ENCODE measurements at regions not wholly inside any gene's neighbourhood (a gene's known extent, or its start where the extent isn't known, plus 50 kb on each side); places are given as distances from the start of the nearest gene placed in this dataset.

- Histone ChIP-seq H3K9me3 (ENCODE audit: control insufficient read depth, low read length) (no peaks in the 10 kb centered on the region), H3K4me3 (ENCODE audit: low read length) (no peak overlapping the region), H3K27ac (ENCODE audit: low read length) (no peak overlapping the region), H3K27me3 (ENCODE audit: control insufficient read depth, insufficient read depth) (no peaks in the 10 kb centered on the region), H3K4me1 (ENCODE audit: control insufficient read depth, insufficient read depth, low read length) (no peaks in the 10 kb centered on the region)
- intact Hi-C loops (cut with DNase I), result no loop called here
- WGBS, result 74% methylated on average over 2 of the region's 2 CpGs
- DNase-seq, result no peak
- no peak for ATAC-seq
Observed at GRCh38 chrX:147693511-147693910, 218.2 kb upstream of the FMR1 start.

- WGBS, result 26% methylated on average over 2 of the region's 2 CpGs
- H3K4me1 ChIP-seq (ENCODE audit: control insufficient read depth, insufficient read depth, low read length), result no peaks in the 10 kb centered on the region
- H3K27ac ChIP-seq (ENCODE audit: low read length), result no peak overlapping the region
- H3K9me3 ChIP-seq (ENCODE audit: control insufficient read depth, low read length), result no peaks in the 10 kb centered on the region
- DNase-seq (no peak), ATAC-seq (no peak)
- intact Hi-C loops (cut with DNase I), result no loop called here
- no peaks in the 10 kb centered on the region for H3K27me3 ChIP-seq (ENCODE audit: control insufficient read depth, insufficient read depth)
- H3K4me3 ChIP-seq (ENCODE audit: low read length), result no peak overlapping the region
Observed at GRCh38 chrX:147699061-147699460, 212.7 kb upstream of the FMR1 start.

- no peaks in the 10 kb centered on the region for H3K27me3 ChIP-seq (ENCODE audit: control insufficient read depth, insufficient read depth)
- ATAC-seq, result no peak
Observed at GRCh38 chrX:147710301-147710700, 201.4 kb upstream of the FMR1 start.

GRCh38 chrX:147733369-147733768, 178.3 kb upstream of the FMR1 start:
- ATAC-seq, result no peak
- 85% methylated on average over 2 of the region's 2 CpGs for WGBS
- Histone ChIP-seq H3K9me3 (ENCODE audit: control insufficient read depth, low read length) (no peaks in the 10 kb centered on the region), H3K4me1 (ENCODE audit: control insufficient read depth, insufficient read depth, low read length) (no peaks in the 10 kb centered on the region), H3K27ac (ENCODE audit: low read length) (no peak overlapping the region), H3K27me3 (ENCODE audit: control insufficient read depth, insufficient read depth) (no peaks in the 10 kb centered on the region), H3K4me3 (ENCODE audit: low read length) (no peak overlapping the region)
- intact Hi-C loops (cut with DNase I), result loop anchor here in 1 of 4 donors (10.0 kb wide), 1 partner anchor 59 kb away; no protein-coding TSS in a partner anchor
- DNase-seq, result no peak

More at GRCh38 chrX:147710301-147710700, 201.4 kb upstream of the FMR1 start:
- no peak overlapping the region for H3K4me3 ChIP-seq (ENCODE audit: low read length)
- no peaks in the 10 kb centered on the region for H3K9me3 ChIP-seq (ENCODE audit: control insufficient read depth, low read length)
- DNase-seq, result no peak
- WGBS, result 45% methylated on average over 2 of the region's 2 CpGs
- no peak overlapping the region for H3K27ac ChIP-seq (ENCODE audit: low read length)
- no peaks in the 10 kb centered on the region for H3K4me1 ChIP-seq (ENCODE audit: control insufficient read depth, insufficient read depth, low read length)
- intact Hi-C loops (cut with DNase I), result no loop called here

DNA sequence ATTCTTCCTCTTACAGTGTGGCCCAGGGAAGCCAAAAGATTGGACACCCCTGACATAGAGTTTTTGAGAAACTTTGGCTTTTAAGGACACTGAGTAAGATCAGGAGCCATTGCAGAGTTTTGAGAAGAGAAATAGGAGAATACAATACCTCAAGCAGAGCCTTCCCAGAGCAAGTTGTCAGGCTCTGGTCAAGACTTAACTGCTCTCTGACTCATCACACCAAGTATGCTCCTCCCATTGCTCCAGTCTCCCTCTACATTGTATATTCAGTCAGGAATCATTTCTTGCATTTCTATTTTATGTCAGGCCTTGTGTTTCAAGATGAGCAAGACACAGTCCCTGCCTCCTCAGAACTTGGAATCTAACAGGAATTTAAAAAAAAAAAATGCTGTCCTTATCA, 176.4 kb upstream of the FMR1 start:
- no peak for DNase-seq
- no peaks in the 10 kb centered on the region for H3K4me1 ChIP-seq (ENCODE audit: control insufficient read depth, insufficient read depth, low read length)
- H3K27me3 ChIP-seq (ENCODE audit: control insufficient read depth, insufficient read depth), result no peaks in the 10 kb centered on the region
- ATAC-seq, result no peak
- H3K27ac ChIP-seq (ENCODE audit: low read length), result no peak overlapping the region
- intact Hi-C loops (cut with DNase I), result loop anchor here in 1 of 4 donors (10.0 kb wide), 1 partner anchor 61 kb away; no protein-coding TSS in a partner anchor
- no peak overlapping the region for H3K4me3 ChIP-seq (ENCODE audit: low read length)
- no peaks in the 10 kb centered on the region for H3K9me3 ChIP-seq (ENCODE audit: control insufficient read depth, low read length)

DNA sequence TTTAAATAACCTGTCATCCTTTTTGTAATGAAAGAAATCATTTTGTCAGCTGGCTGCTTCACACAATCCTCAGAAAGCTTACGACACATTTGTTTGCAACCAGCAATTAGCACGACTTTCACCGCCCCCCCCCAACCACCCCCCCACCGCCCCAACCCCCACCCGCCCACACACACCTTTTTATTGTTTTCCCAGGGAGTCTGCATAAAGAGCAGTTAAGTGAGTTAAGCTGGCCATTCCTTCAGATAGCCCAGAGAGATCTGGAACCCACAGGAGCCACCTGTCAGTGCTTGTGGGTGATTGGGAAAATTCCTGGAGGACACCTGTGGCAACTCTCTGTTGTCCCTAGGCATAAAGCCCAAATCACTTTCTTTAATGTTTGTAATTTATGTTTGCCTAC, 175.7 kb upstream of the FMR1 start:
- DNase-seq, result no peak
- intact Hi-C loops (cut with DNase I), result loop anchor here in 1 of 4 donors (10.0 kb wide), 1 partner anchor 61 kb away; no protein-coding TSS in a partner anchor
- Histone ChIP-seq H3K27ac (ENCODE audit: low read length) (no peak overlapping the region), H3K9me3 (ENCODE audit: control insufficient read depth, low read length) (no peaks in the 10 kb centered on the region), H3K4me1 (ENCODE audit: control insufficient read depth, insufficient read depth, low read length) (no peaks in the 10 kb centered on the region), H3K4me3 (ENCODE audit: low read length) (no peak overlapping the region), H3K27me3 (ENCODE audit: control insufficient read depth, insufficient read depth) (no peaks in the 10 kb centered on the region)
- no peak for ATAC-seq
- 34% methylated on average over 5 of the region's 5 CpGs for WGBS

DNA sequence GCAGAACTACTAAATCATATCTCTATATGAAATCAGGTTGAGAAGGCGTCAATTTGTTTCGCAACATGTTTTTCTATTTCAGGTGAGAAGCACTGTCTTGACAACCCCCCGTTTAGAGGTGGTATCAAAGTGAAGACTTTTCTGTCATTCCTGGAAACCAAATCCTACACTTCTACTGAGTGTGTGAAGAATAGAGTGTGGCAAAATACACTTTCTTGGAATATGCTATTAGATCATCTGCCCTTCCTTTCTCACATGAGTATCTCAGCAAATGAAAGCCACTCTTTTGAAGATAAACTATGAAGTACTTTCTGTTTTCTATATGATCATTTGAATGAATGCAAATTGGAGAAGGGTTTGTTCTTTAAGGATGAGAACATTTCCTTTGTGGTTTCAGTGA, 174.0 kb upstream of the FMR1 start:
- no peak for ATAC-seq
- intact Hi-C loops (cut with DNase I), result loop anchor here in 1 of 4 donors (10.0 kb wide), 1 partner anchor 63 kb away; no protein-coding TSS in a partner anchor
- 71% methylated on average over 3 of the region's 3 CpGs for WGBS
- H3K27ac ChIP-seq (ENCODE audit: low read length), result no peak overlapping the region
- no peak overlapping the region for H3K4me3 ChIP-seq (ENCODE audit: low read length)
- H3K9me3 ChIP-seq (ENCODE audit: control insufficient read depth, low read length), result no peaks in the 10 kb centered on the region
- no peak for DNase-seq
- H3K4me1 ChIP-seq (ENCODE audit: control insufficient read depth, insufficient read depth, low read length), result no peaks in the 10 kb centered on the region
- no peaks in the 10 kb centered on the region for H3K27me3 ChIP-seq (ENCODE audit: control insufficient read depth, insufficient read depth)

- H3K4me3 ChIP-seq (ENCODE audit: low read length), result no peak overlapping the region
- H3K9me3 ChIP-seq (ENCODE audit: control insufficient read depth, low read length), result no peaks in the 10 kb centered on the region
- WGBS, result 40% methylated on average over 3 of the region's 3 CpGs
- DNase-seq (no peak), ATAC-seq (no peak)
- no peaks in the 10 kb centered on the region for H3K27me3 ChIP-seq (ENCODE audit: control insufficient read depth, insufficient read depth)
- no peaks in the 10 kb centered on the region for H3K4me1 ChIP-seq (ENCODE audit: control insufficient read depth, insufficient read depth, low read length)
- intact Hi-C loops (cut with DNase I), result loop anchor here in 1 of 4 donors (10.0 kb wide), 1 partner anchor 63 kb away; no protein-coding TSS in a partner anchor
- H3K27ac ChIP-seq (ENCODE audit: low read length), result no peak overlapping the region
Observed at GRCh38 chrX:147738265-147738664, 173.5 kb upstream of the FMR1 start.

- DNase-seq (no peak), ATAC-seq (no peak)
- 36% methylated on average over 1 of the region's 1 CpG for WGBS
- Histone ChIP-seq H3K4me3 (ENCODE audit: low read length) (no peak overlapping the region), H3K27ac (ENCODE audit: low read length) (no peak overlapping the region), H3K4me1 (ENCODE audit: control insufficient read depth, insufficient read depth, low read length) (no peaks in the 10 kb centered on the region), H3K27me3 (ENCODE audit: control insufficient read depth, insufficient read depth) (no peaks in the 10 kb centered on the region), H3K9me3 (ENCODE audit: control insufficient read depth, low read length) (no peaks in the 10 kb centered on the region)
- intact Hi-C loops (cut with DNase I), result loop anchor here in 1 of 4 donors (10.0 kb wide), 1 partner anchor 64 kb away; no protein-coding TSS in a partner anchor
Observed at GRCh38 chrX:147739196-147739595, 172.5 kb upstream of the FMR1 start.

DNA sequence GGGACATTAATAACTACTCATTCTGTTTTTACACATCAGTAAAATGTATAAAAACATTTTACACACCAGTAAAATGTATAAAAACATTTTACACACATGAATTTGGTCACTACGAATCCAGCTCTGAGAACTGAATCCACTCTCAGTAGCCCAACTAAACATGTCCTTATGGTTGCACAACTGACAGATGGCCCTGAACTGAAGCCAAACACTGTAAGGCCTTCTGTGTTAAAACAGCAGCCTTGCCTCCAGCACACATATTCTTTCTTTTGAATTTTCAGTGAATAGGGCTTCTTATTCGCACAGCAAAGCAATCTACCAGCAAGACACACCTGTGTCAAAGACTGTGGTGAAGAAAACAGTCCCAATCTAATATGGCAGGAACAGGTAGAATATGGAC, 169.9 kb upstream of the FMR1 start:
- Histone ChIP-seq H3K4me1 (ENCODE audit: control insufficient read depth, insufficient read depth, low read length) (no peaks in the 10 kb centered on the region), H3K27me3 (ENCODE audit: control insufficient read depth, insufficient read depth) (no peaks in the 10 kb centered on the region), H3K27ac (ENCODE audit: low read length) (no peak overlapping the region), H3K9me3 (ENCODE audit: control insufficient read depth, low read length) (no peaks in the 10 kb centered on the region), H3K4me3 (ENCODE audit: low read length) (no peak overlapping the region)
- ATAC-seq (no peak), DNase-seq (no peak)
- intact Hi-C loops (cut with DNase I), result no loop called here
- 79% methylated on average over 2 of the region's 2 CpGs for WGBS

DNA sequence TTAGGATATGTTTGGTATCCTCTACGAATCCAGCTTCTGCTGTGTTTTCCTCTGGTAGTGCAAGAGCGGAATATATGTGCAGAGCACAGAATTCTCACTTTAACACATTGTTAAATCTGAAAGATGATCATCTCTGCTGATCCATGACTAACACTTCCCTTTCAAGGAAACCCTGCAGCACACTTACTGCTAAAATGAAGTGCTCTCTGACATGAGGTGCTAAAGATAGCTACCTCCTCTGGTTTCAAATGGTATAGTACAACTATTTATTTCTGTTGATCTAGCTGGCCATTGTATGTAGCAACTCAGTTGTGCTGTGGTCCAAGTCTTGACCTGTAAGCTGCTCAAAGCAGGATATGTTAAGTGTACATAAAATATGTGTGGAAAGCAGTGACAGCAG, 162.4 kb upstream of the FMR1 start:
- no peaks in the 10 kb centered on the region for H3K27me3 ChIP-seq (ENCODE audit: control insufficient read depth, insufficient read depth)
- H3K9me3 ChIP-seq (ENCODE audit: control insufficient read depth, low read length), result no peaks in the 10 kb centered on the region
- ATAC-seq, result no peak
- no peak for DNase-seq
- intact Hi-C loops (cut with DNase I), result no loop called here
- H3K4me3 ChIP-seq (ENCODE audit: low read length), result no peak overlapping the region
- H3K27ac ChIP-seq (ENCODE audit: low read length), result no peak overlapping the region
- no peaks in the 10 kb centered on the region for H3K4me1 ChIP-seq (ENCODE audit: control insufficient read depth, insufficient read depth, low read length)
- 67% methylated on average over 2 of the region's 2 CpGs for WGBS

- intact Hi-C loops (cut with DNase I), result no loop called here
- Histone ChIP-seq H3K4me1 (ENCODE audit: control insufficient read depth, insufficient read depth, low read length) (no peaks in the 10 kb centered on the region), H3K27me3 (ENCODE audit: control insufficient read depth, insufficient read depth) (no peaks in the 10 kb centered on the region), H3K4me3 (ENCODE audit: low read length) (no peak overlapping the region), H3K27ac (ENCODE audit: low read length) (no peak overlapping the region), H3K9me3 (ENCODE audit: control insufficient read depth, low read length) (no peaks in the 10 kb centered on the region)
- DNase-seq (no peak), ATAC-seq (no peak)
- 77% methylated on average over 5 of the region's 5 CpGs for WGBS
Observed at GRCh38 chrX:147757750-147758149, 154.0 kb upstream of the FMR1 start.

All from right cardiac atrium (tissue), 5 donors.